IMR-90 (cell line): ENCODE measurements at regions not wholly inside any gene's neighbourhood (a gene's known extent, or its start where the extent isn't known, plus 50 kb on each side); places are given as distances from the start of the nearest gene placed in this dataset.

Source experiments
- ATAC-seq: fragments of 200-7000 bp; cut with Tn5 transposase; 2 replicates; pipeline ENCODE4 v1.9.1; 2020; ENCODE audit warnings: low read depth, mild to moderate bottlenecking, moderate library complexity
- BruUV-seq: library from RNA; stranded (reverse); fragments of 400-500 nt; replicated peaks from 2 replicates; lab custom pipeline; 2021; lab: Mats Ljungman, UMichigan
- CTCF ChIA-PET: fragments of 300-600 bp; formaldehyde crosslinking; extraction: SDS; loops from one replicate; lab custom pipeline; 2021; ENCODE audit warnings: antibody characterized with exemption; lab: Yijun Ruan, JAX
- POLR2A ChIA-PET: fragments of 300-600 bp; sonication (Branson Sonifier 250); formaldehyde crosslinking; loops from one replicate; lab custom pipeline; 2022; ENCODE audit warnings: antibody characterized with exemption; ENCODE audit not compliant: unreplicated experiment; lab: Charles Lee
- DNase-seq: peaks from one replicate; pipeline ENCODE4 v3.0.0; 2013
- H2AFZ ChIP-seq: replicated peaks from 2 replicates; pipeline ENCODE3; 2013; ENCODE audit warnings: low read length, mild to moderate bottlenecking; ENCODE audit not compliant: poor library complexity
- H2AK5ac ChIP-seq: 2 replicates; pipeline ENCODE4 v1.6.1; 2013; ENCODE audit warnings: low read depth, low read length, inconsistent platforms
- H2AK9ac ChIP-seq: replicated peaks from 2 replicates; pipeline ENCODE3; 2013; ENCODE audit warnings: mild to moderate bottlenecking, low read depth, low read length, moderate library complexity; ENCODE audit not compliant: poor library complexity
- H2BK120ac ChIP-seq: 2 replicates; pipeline ENCODE4 v1.6.1; 2013; ENCODE audit warnings: low read depth, low read length, inconsistent platforms
- H2BK15ac ChIP-seq: 3 replicates; pipeline ENCODE4 v1.6.1; 2013; ENCODE audit warnings: low read depth, low read length, inconsistent platforms
- H2BK20ac ChIP-seq: 2 replicates; pipeline ENCODE4 v1.6.1; 2013; ENCODE audit warnings: low read depth, mild to moderate bottlenecking, inconsistent platforms, low read length, moderate library complexity
- H2BK5ac ChIP-seq: 2 replicates; pipeline ENCODE4 v1.6.1; 2013; ENCODE audit warnings: mild to moderate bottlenecking, low read depth, low read length, inconsistent platforms; ENCODE audit not compliant: poor library complexity, severe bottlenecking
- H3K14ac ChIP-seq: replicated peaks from 2 replicates; pipeline ENCODE4 v1.6.1; 2013; ENCODE audit warnings: low read depth, low read length, inconsistent platforms
- H3K18ac ChIP-seq: 2 replicates; pipeline ENCODE4 v1.6.1; 2013; ENCODE audit warnings: low read depth, low read length, control low read depth
- H3K23ac ChIP-seq: 2 replicates; pipeline ENCODE4 v1.6.1; 2013; ENCODE audit warnings: low read depth, low read length, inconsistent platforms
- H3K27ac ChIP-seq: 2 replicates; pipeline ENCODE4 v1.5.1; 2013; ENCODE audit warnings: mild to moderate bottlenecking, control low read depth, low read length; ENCODE audit not compliant: insufficient read depth
- H3K27me3 ChIP-seq: 2 replicates; pipeline ENCODE4 v1.6.1; 2013; ENCODE audit warnings: low read length; ENCODE audit not compliant: control insufficient read depth, insufficient read depth
- H3K36me3 ChIP-seq: 2 replicates; pipeline ENCODE4 v1.6.1; 2013; ENCODE audit warnings: low read length, mixed read lengths; ENCODE audit not compliant: control insufficient read depth, insufficient read depth
- H3K4ac ChIP-seq: 2 replicates; pipeline ENCODE4 v1.6.1; 2013; ENCODE audit warnings: low read depth, low read length, inconsistent platforms
- H3K4me1 ChIP-seq: 2 replicates; pipeline ENCODE4 v1.6.1; 2013; ENCODE audit warnings: low read length, mixed read lengths; ENCODE audit not compliant: control insufficient read depth, insufficient read depth
- H3K4me2 ChIP-seq: 2 replicates; pipeline ENCODE4 v1.6.1; 2013; ENCODE audit warnings: low read depth, mild to moderate bottlenecking, control low read depth, low read length, moderate library complexity
- H3K4me3 ChIP-seq: 2 replicates; pipeline ENCODE4 v1.5.1; 2013; ENCODE audit warnings: low read depth, mild to moderate bottlenecking, control low read depth, low read length, moderate library complexity; ENCODE audit not compliant: insufficient read depth
- H3K56ac ChIP-seq: 2 replicates; pipeline ENCODE4 v1.6.1; 2013; ENCODE audit warnings: low read length, inconsistent platforms; ENCODE audit not compliant: insufficient read depth; ENCODE audit errors: extremely low read depth
- H3K79me1 ChIP-seq, 2 experiments: 2 replicates each; pipeline ENCODE4 v1.6.1; 2013; ENCODE audit warnings: low read length in 2 of 2, inconsistent platforms in 1 of 2, low read depth in 1 of 2
- H3K9ac ChIP-seq: 2 replicates; pipeline ENCODE4 v1.6.1; 2013; ENCODE audit warnings: low read depth, low read length, control low read depth
- H3K9me1 ChIP-seq: 2 replicates; pipeline ENCODE4 v1.6.1; 2013; ENCODE audit warnings: low read length, inconsistent platforms; ENCODE audit not compliant: insufficient read depth
- H3K9me3 ChIP-seq: 2 replicates; pipeline ENCODE4 v1.6.1; 2013; ENCODE audit warnings: low read length; ENCODE audit not compliant: control insufficient read depth, insufficient read depth
- H4K20me1 ChIP-seq: 2 replicates; pipeline ENCODE4 v1.6.1; 2013; ENCODE audit warnings: low read length, inconsistent platforms; ENCODE audit not compliant: insufficient read depth
- H4K5ac ChIP-seq: 2 replicates; pipeline ENCODE4 v1.6.1; 2013; ENCODE audit warnings: mild to moderate bottlenecking, low read depth, low read length, control low read depth
- H4K8ac ChIP-seq, 2 experiments: 2 replicates each; pipeline ENCODE4 v1.6.1; 2013; ENCODE audit warnings: low read depth in 2 of 2, low read length in 2 of 2, control low read depth in 1 of 2, inconsistent platforms in 1 of 2
- H4K91ac ChIP-seq: 2 replicates; pipeline ENCODE4 v1.6.1; 2013; ENCODE audit warnings: low read depth, low read length, inconsistent platforms; ENCODE audit not compliant: insufficient read depth
- CHD1 ChIP-seq: IDR thresholded peaks from 2 replicates; pipeline ENCODE4 v1.6.1; 2012; ENCODE audit warnings: low read depth, low read length, improper control_type of control experiment
- MAFK ChIP-seq: IDR thresholded peaks from 2 replicates; pipeline ENCODE4 v1.6.1; 2012; ENCODE audit warnings: low read depth, low read length, improper control_type of control experiment
- MXI1 ChIP-seq: IDR thresholded peaks from 2 replicates; pipeline ENCODE4 v1.6.1; 2012; ENCODE audit warnings: low read depth, mild to moderate bottlenecking, low read length, moderate library complexity, borderline replicate concordance
- NFE2L2 ChIP-seq: fragments of 150-350 bp; IDR thresholded peaks from 2 replicates; pipeline ENCODE4 v1.6.1; 2016; ENCODE audit warnings: low read depth, mild to moderate bottlenecking, low read length
- RCOR1 ChIP-seq: IDR thresholded peaks from 2 replicates; pipeline ENCODE4 v1.6.1; 2012; ENCODE audit warnings: mild to moderate bottlenecking, low read length, improper control_type of control experiment; ENCODE audit not compliant: insufficient replicate concordance
- RFX5 ChIP-seq: IDR thresholded peaks from 2 replicates; pipeline ENCODE4 v1.8.0; 2012; ENCODE audit warnings: low read depth, mild to moderate bottlenecking, low read length, moderate library complexity
- USF2 ChIP-seq: fragments of 150-350 bp; IDR thresholded peaks from 2 replicates; pipeline ENCODE4 v1.6.1; 2017; ENCODE audit warnings: mild to moderate bottlenecking, antibody characterized with exemption, low read length, low read depth
- WGBS, 2 experiments: methylation state at CpG; one replicate each; pipeline versions ENCODE4 v1.1.5 to v1.1.7; 2013; ENCODE audit warnings: missing lambda C conversion rate in 2 of 2; ENCODE audit not compliant: insufficient read length in 1 of 2; ENCODE audit errors: extremely low coverage in 2 of 2; 5-methylcytosine and 5-hydroxymethylcytosine counted together
- dilution Hi-C: fragments of 300-500 bp; cut with HindIII; formaldehyde crosslinking; loops from one replicate; pipeline ENCODE4 v1.14.3; 2018; ENCODE audit warnings: low sequenced_read_pairs; ENCODE audit not compliant: unreplicated experiment
- in situ Hi-C: fragments of 300-500 bp; cut with MboI; formaldehyde crosslinking; loops from 3 replicates; pipeline ENCODE4 v1.14.3; 2019; ENCODE audit warnings: low sequenced_read_pairs, inconsistent platforms, mixed read lengths
- intact Hi-C: fragments of 100-400 bp; cut with micrococcal nuclease; formaldehyde crosslinking; loops from 2 replicates; pipeline ENCODE4 v1.10.0; 2022
- TF ChIP-seq, protein P1 (sequence below): fragments of 150-350 bp; IDR thresholded peaks from 2 replicates; pipeline ENCODE4 v1.6.1; 2016; ENCODE audit warnings: low read depth, mild to moderate bottlenecking, low read length, moderate library complexity, borderline replicate concordance

DNA sequence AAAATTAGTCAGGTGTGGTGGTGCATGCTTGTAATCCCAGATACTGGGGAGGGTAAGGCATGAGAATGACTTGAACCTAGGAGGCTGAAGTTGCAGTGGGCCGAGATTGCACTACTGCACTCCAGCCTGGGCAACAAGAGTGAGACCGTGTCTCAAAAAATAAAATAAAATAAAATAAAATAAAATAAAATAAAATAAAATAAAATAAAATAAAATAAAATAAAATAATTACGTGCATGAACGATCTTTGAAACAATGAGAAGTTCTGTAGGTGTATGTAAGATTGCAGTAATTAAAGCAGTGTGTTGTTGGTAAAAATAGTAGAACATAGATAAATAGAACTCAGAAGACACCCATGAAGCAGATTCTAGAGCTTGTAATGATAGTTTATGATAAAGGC lies 348.5 kb downstream of the ANKRD30A start:
- in situ Hi-C loops (no loop called here), intact Hi-C loops (no loop called here), dilution Hi-C loops (no loop called here)
- no peak for DNase-seq
- no peak overlapping the region for H3K4ac ChIP-seq
- no peaks in the 10 kb centered on the region for H3K9me1 ChIP-seq
- H4K8ac ChIP-seq = no peak overlapping the region
- H2AFZ ChIP-seq = no peak overlapping the region
- no peaks in the 10 kb centered on the region for H3K4me1 ChIP-seq
- H3K27me3 ChIP-seq = no peaks in the 10 kb centered on the region
- no peak overlapping the region for H4K5ac ChIP-seq
- H3K4me2 ChIP-seq = no peak overlapping the region
- no peak overlapping the region for H3K4me3 ChIP-seq
- no peak for TF ChIP-seq RFX5
- no peak for TF ChIP-seq MAFK
- TF ChIP-seq MXI1 = no peak
- no peak for TF ChIP-seq NFE2L2
- TF ChIP-seq, protein P1, sequence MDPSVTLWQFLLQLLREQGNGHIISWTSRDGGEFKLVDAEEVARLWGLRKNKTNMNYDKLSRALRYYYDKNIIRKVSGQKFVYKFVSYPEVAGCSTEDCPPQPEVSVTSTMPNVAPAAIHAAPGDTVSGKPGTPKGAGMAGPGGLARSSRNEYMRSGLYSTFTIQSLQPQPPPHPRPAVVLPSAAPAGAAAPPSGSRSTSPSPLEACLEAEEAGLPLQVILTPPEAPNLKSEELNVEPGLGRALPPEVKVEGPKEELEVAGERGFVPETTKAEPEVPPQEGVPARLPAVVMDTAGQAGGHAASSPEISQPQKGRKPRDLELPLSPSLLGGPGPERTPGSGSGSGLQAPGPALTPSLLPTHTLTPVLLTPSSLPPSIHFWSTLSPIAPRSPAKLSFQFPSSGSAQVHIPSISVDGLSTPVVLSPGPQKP = no peak
- TF ChIP-seq RCOR1 = no peak
- no peak for TF ChIP-seq CHD1
- no peak for TF ChIP-seq USF2
- CTCF ChIA-PET = no interaction called here
- H2AK5ac ChIP-seq = no peak overlapping the region
- no peak overlapping the region for H2BK5ac ChIP-seq
- no peaks in the 10 kb centered on the region for H3K79me1 ChIP-seq
- no peaks in the 10 kb centered on the region for H4K20me1 ChIP-seq
- no TSS peak for BruUV-seq
- H4K91ac ChIP-seq = no peak overlapping the region
- H3K36me3 ChIP-seq = no peaks in the 10 kb centered on the region
- H2AK9ac ChIP-seq = no peak overlapping the region
- no peak overlapping the region for H3K23ac ChIP-seq
- peaks cover 6% of the 10 kb centered on the region for H3K9me3 ChIP-seq
- no peak overlapping the region for H2BK120ac ChIP-seq
- ATAC-seq = no peak
- no CpG with 5 or more reads among the region's 4 CpGs for WGBS, 2 experiments
- no peak overlapping the region for H3K9ac ChIP-seq
- no peak overlapping the region for H3K27ac ChIP-seq
- POLR2A ChIA-PET = no interaction called here
- no peak overlapping the region for H3K14ac ChIP-seq
- H3K18ac ChIP-seq = no peak overlapping the region
- H2BK20ac ChIP-seq = no peak overlapping the region
- no peak overlapping the region for H3K56ac ChIP-seq
- no peak overlapping the region for H2BK15ac ChIP-seq
